SU-DHL-6 (cell line): ENCODE measurements at regions not wholly inside any gene's neighbourhood (a gene's known extent, or its start where the extent isn't known, plus 50 kb on each side); places are given as distances from the start of the nearest gene placed in this dataset.

Experiments
- H2AFZ ChIP-seq: fragments of 200-600 bp; sonication (generic); 2 replicates; pipeline ENCODE4 v1.6.1; 2014; ENCODE audit warnings: low read depth, mild to moderate bottlenecking, moderate library complexity, mixed read lengths, antibody characterized with exemption, low read length; ENCODE audit not compliant: severe bottlenecking
- H3F3A ChIP-seq: fragments of 200-600 bp; shearing (Covaris generic); 2 replicates; pipeline ENCODE4 v1.6.0; 2016; ENCODE audit warnings: antibody characterized with exemption, mild to moderate bottlenecking; ENCODE audit not compliant: insufficient read depth
- H3K27ac ChIP-seq: fragments of 200-600 bp; sonication (generic); 2 replicates; pipeline ENCODE4 v1.5.1; 2016; ENCODE audit warnings: low read depth, mild to moderate bottlenecking, low read length, moderate library complexity, mixed read lengths
- H3K27me3 ChIP-seq: fragments of 200-600 bp; sonication (generic), shearing (Covaris generic); 2 replicates; pipeline ENCODE4 v1.6.0; 2014; ENCODE audit warnings: mild to moderate bottlenecking, low read length
- H3K36me3 ChIP-seq: fragments of 200-600 bp; sonication (generic); 2 replicates; pipeline ENCODE4 v1.6.1; 2014; ENCODE audit warnings: mild to moderate bottlenecking, low read length, mixed read lengths
- H3K4me2 ChIP-seq: fragments of 300-600, 200-600 bp; shearing (Covaris generic), sonication (generic); 2 replicates; pipeline ENCODE4 v1.6.0; 2014; ENCODE audit warnings: low read length, low read depth, mild to moderate bottlenecking; ENCODE audit not compliant: poor library complexity, severe bottlenecking
- H3K4me3 ChIP-seq: fragments of 200-600 bp; sonication (generic); 2 replicates; pipeline ENCODE4 v1.5.1; 2014; ENCODE audit warnings: antibody characterized with exemption, low read length, mild to moderate bottlenecking, mixed read lengths; ENCODE audit not compliant: insufficient read depth, poor library complexity, severe bottlenecking
- H3K79me2 ChIP-seq: fragments of 200-600 bp; sonication (generic); 2 replicates; pipeline ENCODE4 v1.6.1; 2014; ENCODE audit warnings: mild to moderate bottlenecking, low read length, moderate library complexity; ENCODE audit not compliant: insufficient read depth
- H3K9ac ChIP-seq: fragments of 200-600 bp; sonication (generic); 2 replicates; pipeline ENCODE4 v1.7.0; 2014; ENCODE audit warnings: mild to moderate bottlenecking, low read length
- H3K9me2 ChIP-seq: fragments of 200-600 bp; sonication (generic); replicated peaks from 2 replicates; pipeline ENCODE4 v1.6.1; 2014; ENCODE audit warnings: low read length; ENCODE audit not compliant: insufficient read depth
- H3K9me3 ChIP-seq: fragments of 200-600 bp; sonication (generic); 2 replicates; pipeline ENCODE4 v1.6.1; 2014; ENCODE audit warnings: low read length, mixed read lengths; ENCODE audit not compliant: insufficient read depth
- H4K20me1 ChIP-seq: fragments of 200-600 bp; sonication (generic); 2 replicates; pipeline ENCODE4 v1.6.1; 2014; ENCODE audit warnings: low read depth, mild to moderate bottlenecking, antibody characterized with exemption, low read length, moderate library complexity, mixed read lengths
- EZH2phosphoT487 ChIP-seq: fragments of 200-600 bp; sonication (generic), shearing (Covaris generic); conservative IDR thresholded peaks from 2 replicates; pipeline ENCODE4 v1.6.1; 2018; ENCODE audit warnings: mild to moderate bottlenecking, antibody characterized with exemption, low read length, moderate library complexity, mixed read lengths
- TF ChIP-seq, protein P1 (sequence below): fragments of 200-600 bp; sonication (generic); IDR thresholded peaks from one replicate; pipeline ENCODE4 v1.5.1; 2017; ENCODE audit warnings: antibody characterized with exemption, mild to moderate bottlenecking, low read length, moderate library complexity; ENCODE audit not compliant: insufficient read depth, poor library complexity, severe bottlenecking

GRCh38 chr4:123849495-123849894 lies 452.9 kb downstream of the SPRY1 start:
- no peak overlapping the region for H3K9ac ChIP-seq
- no peaks in the 10 kb centered on the region for H3K36me3 ChIP-seq
- H3K4me3 ChIP-seq = no peak overlapping the region
- no peak overlapping the region for H3K27ac ChIP-seq
- H3K9me2 ChIP-seq = no peaks in the 10 kb centered on the region
- H2AFZ ChIP-seq = no peak overlapping the region
- no peaks in the 10 kb centered on the region for H3K79me2 ChIP-seq
- TF ChIP-seq, protein P1, sequence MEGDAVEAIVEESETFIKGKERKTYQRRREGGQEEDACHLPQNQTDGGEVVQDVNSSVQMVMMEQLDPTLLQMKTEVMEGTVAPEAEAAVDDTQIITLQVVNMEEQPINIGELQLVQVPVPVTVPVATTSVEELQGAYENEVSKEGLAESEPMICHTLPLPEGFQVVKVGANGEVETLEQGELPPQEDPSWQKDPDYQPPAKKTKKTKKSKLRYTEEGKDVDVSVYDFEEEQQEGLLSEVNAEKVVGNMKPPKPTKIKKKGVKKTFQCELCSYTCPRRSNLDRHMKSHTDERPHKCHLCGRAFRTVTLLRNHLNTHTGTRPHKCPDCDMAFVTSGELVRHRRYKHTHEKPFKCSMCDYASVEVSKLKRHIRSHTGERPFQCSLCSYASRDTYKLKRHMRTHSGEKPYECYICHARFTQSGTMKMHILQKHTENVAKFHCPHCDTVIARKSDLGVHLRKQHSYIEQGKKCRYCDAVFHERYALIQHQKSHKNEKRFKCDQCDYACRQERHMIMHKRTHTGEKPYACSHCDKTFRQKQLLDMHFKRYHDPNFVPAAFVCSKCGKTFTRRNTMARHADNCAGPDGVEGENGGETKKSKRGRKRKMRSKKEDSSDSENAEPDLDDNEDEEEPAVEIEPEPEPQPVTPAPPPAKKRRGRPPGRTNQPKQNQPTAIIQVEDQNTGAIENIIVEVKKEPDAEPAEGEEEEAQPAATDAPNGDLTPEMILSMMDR = no peak
- no peak for TF ChIP-seq EZH2phosphoT487
- no peaks in the 10 kb centered on the region for H3K27me3 ChIP-seq
- H4K20me1 ChIP-seq = no peaks in the 10 kb centered on the region
- no peaks in the 10 kb centered on the region for H3F3A ChIP-seq
- H3K4me2 ChIP-seq = no peak overlapping the region
- no peaks in the 10 kb centered on the region for H3K9me3 ChIP-seq

DNA sequence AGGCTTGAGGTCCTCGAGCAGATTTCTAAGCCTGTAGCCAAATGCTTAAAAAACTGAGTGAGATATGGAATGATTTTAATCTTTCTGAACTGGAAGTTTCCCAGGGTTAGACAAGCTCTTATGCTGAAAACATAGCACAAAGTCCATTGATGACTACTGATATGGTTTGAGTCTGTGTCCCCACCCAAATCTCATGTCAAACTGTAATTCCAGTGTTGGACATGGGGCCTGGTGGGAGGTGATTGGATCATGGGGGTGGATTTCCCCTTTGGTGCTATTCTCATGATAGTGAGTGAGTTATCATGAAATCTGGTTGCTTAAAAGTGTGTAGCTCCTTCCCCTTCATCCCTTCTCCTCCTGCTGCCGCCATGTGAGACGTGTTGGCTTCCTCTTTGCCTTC lies 454.9 kb downstream of the SPRY1 start:
- no peak overlapping the region for H3K27ac ChIP-seq

DNA sequence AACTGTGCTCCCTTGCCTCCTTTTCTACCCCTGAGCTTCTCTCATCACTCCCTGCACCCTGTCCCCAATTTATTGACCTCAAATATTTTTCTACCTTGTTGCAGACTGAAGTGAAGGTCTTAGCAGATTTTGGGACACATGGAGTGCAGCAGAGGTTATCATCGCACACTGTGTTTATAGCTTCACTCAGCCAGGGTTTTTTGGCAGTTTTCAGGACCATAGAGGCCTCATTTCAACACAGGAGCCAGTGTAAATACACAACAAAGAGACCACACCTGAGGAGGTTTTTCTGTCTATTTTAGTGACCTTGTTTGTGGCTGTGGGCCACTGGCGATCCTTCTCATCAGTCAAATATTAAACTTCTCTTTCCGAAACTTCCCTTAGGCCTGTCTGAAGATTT lies 457.1 kb downstream of the SPRY1 start:
- no peaks in the 10 kb centered on the region for H3K9me2 ChIP-seq
- no peaks in the 10 kb centered on the region for H3K9me3 ChIP-seq
- no peak overlapping the region for H3K4me3 ChIP-seq
- no peak for TF ChIP-seq EZH2phosphoT487
- TF ChIP-seq, protein P1 = no peak
- H3K9ac ChIP-seq = no peak overlapping the region
- H3K4me2 ChIP-seq = no peak overlapping the region
- H3K36me3 ChIP-seq = no peaks in the 10 kb centered on the region
- no peak overlapping the region for H3K27ac ChIP-seq
- H3K27me3 ChIP-seq = no peaks in the 10 kb centered on the region
- H3F3A ChIP-seq = no peaks in the 10 kb centered on the region
- no peak overlapping the region for H2AFZ ChIP-seq
- H3K79me2 ChIP-seq = no peaks in the 10 kb centered on the region
- H4K20me1 ChIP-seq = no peaks in the 10 kb centered on the region

More for the DNA sequence above, 454.9 kb downstream of the SPRY1 start:
- H3K9ac ChIP-seq = no peak overlapping the region
- H3K9me2 ChIP-seq = no peaks in the 10 kb centered on the region
- H3K4me2 ChIP-seq = no peak overlapping the region
- no peak overlapping the region for H2AFZ ChIP-seq
- H4K20me1 ChIP-seq = no peaks in the 10 kb centered on the region
- no peaks in the 10 kb centered on the region for H3K9me3 ChIP-seq
- H3K79me2 ChIP-seq = no peaks in the 10 kb centered on the region
- TF ChIP-seq EZH2phosphoT487 = no peak
- TF ChIP-seq, protein P1 = no peak
- H3K4me3 ChIP-seq = no peak overlapping the region
- H3K36me3 ChIP-seq = no peaks in the 10 kb centered on the region
- H3K27me3 ChIP-seq = no peaks in the 10 kb centered on the region
- no peaks in the 10 kb centered on the region for H3F3A ChIP-seq
